Activated T-cell treated with anti-CD3 and anti-CD28 coated beads, Interleukin-2, amount 50 U/mL, for 72 hours (primary cell): ENCODE measurements at regions not wholly inside any gene's neighbourhood (a gene's known extent, or its start where the extent isn't known, plus 50 kb on each side); places are given as distances from the start of the nearest gene placed in this dataset.

Experiments used
- ATAC-seq, 2 donors: fragments of 150-1000 bp; cut with Tn5 transposase; replicated peaks in 1 of 2; 2 replicates each; pipeline ENCODE4 v1.10.0; 2021; ENCODE audit warnings: moderate library complexity in 2 of 2, mild to moderate bottlenecking in 1 of 2
- DNase-seq, 2 donors: peaks; one replicate each; pipeline ENCODE4 v3.0.0; 2021 to 2022; ENCODE audit warnings: mixed read lengths in 1 of 2
- H3K27ac Mint-ChIP-seq: one replicate; pipeline ENCODE4 v1.8.0; 2022; ENCODE audit warnings: mild to moderate bottlenecking, moderate library complexity, mixed read lengths
- H3K27me3 Mint-ChIP-seq: one replicate; pipeline ENCODE4 v1.8.0; 2022; ENCODE audit warnings: low read depth, mixed read lengths
- H3K36me3 Mint-ChIP-seq, 2 donors: one replicate each; pipeline ENCODE4 v1.8.0; 2022; ENCODE audit warnings: mixed read lengths in 2 of 2, mild to moderate bottlenecking in 1 of 2; ENCODE audit not compliant: insufficient read depth in 2 of 2
- H3K4me1 Mint-ChIP-seq: one replicate; pipeline ENCODE4 v1.8.0; 2022; ENCODE audit warnings: low read depth, mixed read lengths
- H3K4me3 Mint-ChIP-seq, 2 donors: one replicate each; pipeline ENCODE4 v1.8.0; 2022; ENCODE audit warnings: mild to moderate bottlenecking in 2 of 2, mixed read lengths in 2 of 2, moderate library complexity in 2 of 2
- H3K9me3 Mint-ChIP-seq, 2 donors: one replicate each; pipeline ENCODE4 v1.8.0; 2022; ENCODE audit warnings: mixed read lengths in 2 of 2

DNA sequence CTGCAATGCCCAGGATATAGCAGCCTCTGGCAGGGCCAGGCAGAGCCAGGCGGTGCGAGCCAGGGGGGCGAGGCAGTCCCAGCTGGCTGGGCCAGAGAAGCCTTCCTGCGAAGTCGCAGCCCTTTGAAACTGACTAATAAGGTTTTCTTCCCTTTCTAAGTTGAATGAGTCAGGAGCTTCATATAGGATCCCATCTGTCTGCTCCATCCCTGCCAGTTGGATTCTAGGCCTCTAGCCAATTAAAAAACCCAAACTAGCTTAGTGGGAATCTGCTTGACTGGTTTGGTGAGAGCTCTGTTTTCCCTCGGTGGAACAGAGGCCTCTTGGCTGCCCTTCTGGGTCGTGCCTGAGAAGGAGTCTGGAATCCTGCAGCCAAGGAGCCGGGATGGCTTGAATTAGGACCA is 70.1 kb upstream of the RAPGEF1 start:
- H3K4me1 Mint-ChIP-seq: no peaks in the 10 kb centered on the region
- no peaks in the 10 kb centered on the region for H3K36me3 Mint-ChIP-seq
- H3K4me3 Mint-ChIP-seq: no peak overlapping the region
- DNase-seq: no peak
- no peaks in the 10 kb centered on the region for H3K9me3 Mint-ChIP-seq
- H3K27ac Mint-ChIP-seq: no peak overlapping the region
- ATAC-seq: no peak
- H3K27me3 Mint-ChIP-seq: peaks cover 41% of the 10 kb centered on the region

DNA sequence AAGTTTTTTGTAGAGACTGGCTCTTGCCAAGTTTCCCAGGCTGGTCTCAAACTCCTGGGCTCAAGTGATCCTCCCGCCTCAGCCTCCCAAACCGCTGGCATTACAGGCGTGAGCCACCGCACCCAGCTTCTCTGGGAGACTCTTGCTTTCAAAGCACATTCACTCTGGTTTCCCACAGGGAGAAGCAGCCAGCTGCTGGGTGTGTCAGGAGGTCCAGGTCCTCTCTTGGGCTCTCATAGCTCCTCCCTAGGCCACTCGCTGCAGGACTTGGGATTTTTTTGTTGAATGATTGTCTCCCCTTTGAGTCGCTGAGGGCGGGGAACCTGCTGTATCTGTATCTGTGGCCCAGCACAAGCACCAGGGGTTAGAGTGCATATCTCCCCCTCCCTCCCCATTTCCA is 68.4 kb upstream of the RAPGEF1 start:
- H3K27ac Mint-ChIP-seq: no peak overlapping the region
- ATAC-seq: no peak
- no peak overlapping the region for H3K4me3 Mint-ChIP-seq
- no peaks in the 10 kb centered on the region for H3K4me1 Mint-ChIP-seq
- no peaks in the 10 kb centered on the region for H3K9me3 Mint-ChIP-seq
- no peak for DNase-seq
- peaks cover 40% of the 10 kb centered on the region for H3K27me3 Mint-ChIP-seq
- no peaks in the 10 kb centered on the region for H3K36me3 Mint-ChIP-seq

DNA sequence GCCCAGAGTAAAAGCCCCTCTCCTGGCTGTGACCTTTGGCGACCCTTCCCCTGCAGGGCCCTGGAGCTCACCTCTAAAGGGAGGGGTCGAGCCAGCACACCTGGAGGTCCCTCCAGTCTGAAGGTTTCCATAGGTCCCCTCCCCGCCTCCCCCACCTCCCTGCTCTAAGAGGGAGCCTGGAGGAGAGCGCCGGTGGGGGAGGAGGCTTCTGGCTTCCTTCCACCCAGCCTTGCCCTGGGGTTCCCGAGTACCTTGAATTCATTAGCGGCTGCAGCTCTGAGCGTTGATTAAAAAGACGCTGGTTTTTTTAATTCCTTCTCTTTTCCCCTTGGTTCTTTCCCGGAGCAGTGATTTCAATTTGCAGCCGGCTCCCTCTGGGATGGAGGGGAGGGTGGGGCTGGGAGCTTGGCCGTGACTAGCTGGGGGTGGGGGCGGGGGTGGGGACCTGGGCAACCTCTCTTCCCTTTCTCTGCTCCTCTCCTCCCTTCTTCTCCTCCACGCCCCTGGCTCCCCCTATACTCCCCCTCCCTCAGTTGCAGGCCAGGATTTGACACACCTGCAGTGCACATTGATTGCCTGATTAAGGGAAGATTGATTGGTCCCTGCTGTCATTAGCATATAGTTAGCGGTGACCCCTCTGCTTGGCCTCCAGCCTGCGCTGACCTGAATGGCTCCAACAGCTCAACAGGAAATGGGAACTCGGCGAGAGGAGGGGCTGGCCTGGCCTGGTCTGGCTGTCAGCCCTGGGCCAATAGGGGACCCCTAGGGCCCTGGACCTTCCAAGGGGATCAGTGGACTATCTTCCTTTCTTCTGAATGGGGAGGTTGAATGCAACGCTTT is 67.5 kb upstream of the RAPGEF1 start:
- Mint-ChIP-seq H3K4me1 (no peaks in the 10 kb centered on the region), H3K27me3 (peaks cover 36% of the 10 kb centered on the region), H3K4me3 (no peak overlapping the region), H3K27ac (no peak overlapping the region), H3K36me3 (no peaks in the 10 kb centered on the region), H3K9me3 (no peaks in the 10 kb centered on the region)
- no peak for ATAC-seq
- no peak for DNase-seq

DNA sequence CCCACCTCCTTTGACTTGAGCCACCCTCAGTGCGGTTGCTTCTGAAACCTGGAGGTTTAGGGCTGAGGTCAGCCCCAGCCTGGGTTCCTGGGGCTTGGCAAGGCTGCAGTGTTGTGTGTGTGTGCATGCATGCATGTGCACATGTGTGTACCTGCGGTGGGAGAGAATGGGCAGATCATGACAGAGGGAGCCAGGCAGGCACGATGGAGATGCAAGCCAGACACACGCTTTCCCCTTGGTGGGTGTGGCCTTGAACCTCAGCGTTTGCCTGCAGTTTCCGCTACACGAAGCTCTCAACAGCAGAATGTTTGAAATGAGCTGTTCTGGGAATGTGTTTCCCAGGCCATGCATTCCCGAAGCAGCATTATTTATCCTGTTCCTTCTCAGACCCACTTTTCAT is 65.9 kb upstream of the RAPGEF1 start:
- H3K4me3 Mint-ChIP-seq: no peak overlapping the region
- H3K9me3 Mint-ChIP-seq: no peaks in the 10 kb centered on the region
- no peak for DNase-seq
- no peak overlapping the region for H3K27ac Mint-ChIP-seq
- no peaks in the 10 kb centered on the region for H3K4me1 Mint-ChIP-seq
- no peaks in the 10 kb centered on the region for H3K36me3 Mint-ChIP-seq
- peaks cover 42% of the 10 kb centered on the region for H3K27me3 Mint-ChIP-seq
- no peak for ATAC-seq

DNA sequence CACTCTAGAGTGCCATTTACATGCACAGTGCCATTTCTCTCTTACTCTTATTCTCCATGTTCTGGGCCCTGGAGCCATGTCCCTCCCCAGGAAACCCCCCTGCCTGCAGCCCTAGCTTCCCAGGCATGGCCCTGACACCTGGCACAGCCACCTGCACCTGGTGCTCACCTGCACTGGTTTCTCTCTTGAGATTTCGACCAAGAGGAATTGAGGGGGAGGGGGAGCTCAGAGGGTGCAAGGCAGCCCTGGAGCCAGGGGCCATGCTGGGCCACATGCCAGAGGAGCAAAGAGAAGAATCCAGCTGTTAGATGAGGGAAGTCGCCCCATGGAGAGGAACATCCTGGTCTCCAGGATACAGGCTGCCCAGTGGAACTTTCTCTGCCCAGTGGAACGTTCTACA is 65.0 kb upstream of the RAPGEF1 start:
- no peak overlapping the region for H3K4me3 Mint-ChIP-seq
- DNase-seq (no peak), ATAC-seq (no peak)
- peaks cover 52% of the 10 kb centered on the region for H3K27me3 Mint-ChIP-seq
- no peak overlapping the region for H3K27ac Mint-ChIP-seq
- H3K4me1 Mint-ChIP-seq: no peaks in the 10 kb centered on the region
- H3K36me3 Mint-ChIP-seq: no peaks in the 10 kb centered on the region
- H3K9me3 Mint-ChIP-seq: peaks cover 0 to 2% of the 10 kb centered on the region in 2 donors

DNA sequence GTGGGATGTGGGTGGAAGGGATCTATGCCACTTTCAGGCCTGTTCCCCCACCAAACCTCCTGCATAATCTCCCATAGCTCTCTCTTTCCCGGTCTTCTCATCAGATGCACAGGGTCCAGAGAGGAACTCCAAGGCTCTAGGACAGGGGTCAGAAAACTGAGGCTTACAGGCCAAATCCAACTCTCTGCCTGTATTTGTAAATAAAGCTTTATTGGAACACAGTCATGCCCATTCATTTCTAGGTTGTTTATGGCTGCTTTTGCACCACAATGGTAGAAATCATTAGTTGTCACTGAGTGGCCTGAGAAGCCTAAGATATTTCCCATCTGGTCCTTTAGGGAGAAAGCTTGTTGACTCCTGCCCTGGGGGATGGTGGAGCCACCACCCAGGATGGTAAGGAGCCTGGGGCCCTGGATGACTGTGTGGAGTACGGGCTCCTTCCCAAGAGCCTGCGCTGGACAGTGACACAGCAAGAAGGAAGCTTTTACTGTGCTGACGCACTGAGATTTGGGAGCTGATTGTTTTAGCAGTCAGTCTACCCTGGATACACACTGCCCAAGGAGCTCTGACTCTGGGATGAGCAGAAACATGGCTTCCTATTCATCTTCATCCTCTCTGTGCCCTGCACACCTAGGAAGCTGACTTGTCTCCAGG is 64.0 kb upstream of the RAPGEF1 start:
- no peaks in the 10 kb centered on the region for H3K36me3 Mint-ChIP-seq
- H3K27me3 Mint-ChIP-seq: peaks cover 56% of the 10 kb centered on the region
- ATAC-seq (no peak), DNase-seq (no peak)
- no peaks in the 10 kb centered on the region for H3K4me1 Mint-ChIP-seq
- H3K4me3 Mint-ChIP-seq: no peak overlapping the region
- no peak overlapping the region for H3K27ac Mint-ChIP-seq
- peaks cover 0 to 2% of the 10 kb centered on the region in 2 donors for H3K9me3 Mint-ChIP-seq

DNA sequence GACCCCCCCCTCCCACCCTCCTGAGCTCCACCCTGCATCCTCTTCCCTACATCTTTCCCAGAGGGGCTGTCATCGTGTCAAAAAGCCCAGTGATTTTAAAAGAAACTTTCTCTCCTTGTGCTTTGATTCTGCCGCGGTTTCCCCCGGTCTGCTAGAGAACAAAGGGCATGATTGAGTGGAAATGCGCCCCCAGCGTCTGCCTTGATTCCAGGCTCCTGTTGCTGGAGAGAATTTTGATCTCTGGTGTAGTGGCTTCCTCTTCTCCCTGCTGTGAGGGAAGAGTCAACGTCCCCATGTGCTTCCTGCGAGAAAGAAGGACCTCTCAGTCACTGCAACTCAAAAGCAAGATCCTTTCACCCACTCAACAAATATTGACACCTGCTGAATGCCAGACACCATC is 61.9 kb upstream of the RAPGEF1 start:
- H3K4me3 Mint-ChIP-seq: no peak overlapping the region
- H3K9me3 Mint-ChIP-seq: peaks cover 0 to 2% of the 10 kb centered on the region in 2 donors
- no peaks in the 10 kb centered on the region for H3K36me3 Mint-ChIP-seq

DNA sequence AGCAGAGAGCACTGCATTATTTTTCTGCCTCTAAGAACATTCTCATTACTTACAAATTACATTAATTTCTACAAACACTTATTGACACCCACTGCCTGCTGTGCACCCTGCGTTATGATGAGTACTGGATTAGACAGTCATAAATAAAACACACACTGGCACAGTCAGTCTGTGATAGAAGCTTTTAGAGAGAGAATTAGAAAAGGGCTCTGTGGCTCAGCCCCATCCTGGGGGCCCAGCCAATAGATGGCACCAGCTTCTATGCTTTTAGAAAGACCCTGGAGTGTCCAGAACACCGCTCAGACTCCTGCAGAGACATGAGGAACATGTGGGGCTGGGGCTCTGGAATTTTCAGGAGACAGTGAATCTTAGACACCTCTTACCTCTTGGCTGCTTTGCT is 61.0 kb upstream of the RAPGEF1 start:
- ATAC-seq (no peak), DNase-seq (no peak)
- Mint-ChIP-seq H3K27me3 (peaks cover 49% of the 10 kb centered on the region), H3K4me3 (no peak overlapping the region), H3K9me3 (peaks cover 0 to 2% of the 10 kb centered on the region in 2 donors), H3K4me1 (no peaks in the 10 kb centered on the region), H3K36me3 (no peaks in the 10 kb centered on the region), H3K27ac (no peak overlapping the region)

More for the DNA sequence above, 61.9 kb upstream of the RAPGEF1 start:
- H3K27ac Mint-ChIP-seq: no peak overlapping the region
- ATAC-seq: no peak
- peaks cover 57% of the 10 kb centered on the region for H3K27me3 Mint-ChIP-seq
- DNase-seq: no peak
- no peaks in the 10 kb centered on the region for H3K4me1 Mint-ChIP-seq

DNA sequence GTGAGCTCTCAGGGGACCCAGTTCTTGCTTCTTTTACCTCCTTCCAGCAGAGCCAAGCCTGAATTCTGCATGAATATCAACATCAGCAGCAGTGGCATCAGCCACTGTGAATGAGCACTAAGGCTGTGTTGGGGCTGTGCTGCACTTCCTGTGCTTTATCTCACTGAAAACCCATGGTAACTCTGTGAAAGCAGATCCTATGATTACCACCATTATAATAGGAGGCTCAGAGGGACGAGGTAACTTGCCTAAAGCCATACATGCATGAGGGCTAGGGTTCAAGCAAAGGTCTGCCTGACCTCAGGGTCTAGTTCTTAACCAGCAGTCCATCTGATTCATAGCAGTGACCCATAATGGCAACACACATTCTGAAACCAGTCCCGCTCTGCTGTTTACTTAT is 60.5 kb upstream of the RAPGEF1 start:
- Mint-ChIP-seq H3K27ac (no peak overlapping the region), H3K36me3 (no peaks in the 10 kb centered on the region), H3K9me3 (peaks cover 0 to 2% of the 10 kb centered on the region in 2 donors), H3K4me1 (no peaks in the 10 kb centered on the region), H3K4me3 (no peak overlapping the region), H3K27me3 (peaks cover 54% of the 10 kb centered on the region)
- no peak for ATAC-seq
- DNase-seq: no peak

DNA sequence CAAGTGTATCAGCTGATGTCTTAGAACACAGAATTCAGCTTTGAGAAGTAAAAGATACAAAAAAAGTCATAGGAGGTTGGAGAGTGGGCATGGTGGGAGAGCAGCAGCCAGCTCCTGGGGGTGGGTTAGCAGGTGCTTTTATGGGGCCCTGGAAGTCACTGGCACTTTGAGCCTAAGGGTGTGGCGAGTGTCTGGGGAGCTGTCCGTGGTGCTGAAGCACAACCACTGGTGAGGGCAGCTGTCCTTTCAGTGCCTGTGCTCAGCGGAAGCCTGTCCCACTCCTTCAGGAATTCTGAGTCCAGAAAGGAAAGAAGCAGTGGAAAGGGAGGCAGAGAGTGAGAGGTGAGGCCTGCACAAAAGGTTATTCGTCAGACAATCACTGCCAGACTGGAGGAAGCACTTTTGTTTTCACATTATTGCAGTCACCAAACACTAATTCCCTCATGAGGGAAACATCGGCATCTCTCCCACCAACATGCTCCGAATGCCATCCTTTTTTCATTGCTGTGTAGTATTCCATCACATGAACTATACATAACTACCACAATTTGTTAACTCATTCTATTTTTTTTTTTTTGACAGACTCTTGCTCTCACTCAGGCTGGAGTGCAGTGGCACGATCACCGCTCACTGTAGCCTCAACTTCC is 59.4 kb upstream of the RAPGEF1 start:
- H3K4me3 Mint-ChIP-seq: no peak overlapping the region
- ATAC-seq (peak in 1 of 2 donors; percentile 39), DNase-seq (peak; percentile 47 to 68)
- H3K36me3 Mint-ChIP-seq: no peaks in the 10 kb centered on the region
- H3K27me3 Mint-ChIP-seq: peaks cover 57% of the 10 kb centered on the region
- H3K27ac Mint-ChIP-seq: no peak overlapping the region
- no peaks in the 10 kb centered on the region for H3K4me1 Mint-ChIP-seq
- H3K9me3 Mint-ChIP-seq: peaks cover 0 to 2% of the 10 kb centered on the region in 2 donors

DNA sequence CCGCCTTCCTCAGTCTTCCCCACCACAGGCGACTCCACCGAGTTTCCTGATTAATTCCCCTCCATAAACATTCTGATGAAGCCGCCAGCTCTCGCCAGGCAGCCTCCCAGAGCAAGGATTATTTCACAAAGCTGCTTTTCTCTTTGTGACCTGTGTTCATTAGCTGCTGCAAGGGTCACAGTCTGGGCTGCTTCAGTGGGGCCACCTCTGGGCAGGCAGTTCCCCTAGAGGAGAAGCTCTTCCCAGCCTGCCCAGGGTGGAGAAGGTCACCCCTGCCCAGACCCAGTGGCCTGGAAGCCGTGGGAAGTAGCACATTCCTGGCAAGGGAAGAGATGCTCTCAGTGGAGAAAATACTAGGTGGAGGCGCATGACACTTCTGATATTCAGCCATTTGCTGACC is 58.4 kb upstream of the RAPGEF1 start:
- H3K4me1 Mint-ChIP-seq: no peaks in the 10 kb centered on the region
- H3K9me3 Mint-ChIP-seq: peaks cover 0 to 2% of the 10 kb centered on the region in 2 donors
- no peak overlapping the region for H3K4me3 Mint-ChIP-seq
- no peak for ATAC-seq
- peaks cover 57% of the 10 kb centered on the region for H3K27me3 Mint-ChIP-seq
- no peaks in the 10 kb centered on the region for H3K36me3 Mint-ChIP-seq
- no peak for DNase-seq
- no peak overlapping the region for H3K27ac Mint-ChIP-seq

DNA sequence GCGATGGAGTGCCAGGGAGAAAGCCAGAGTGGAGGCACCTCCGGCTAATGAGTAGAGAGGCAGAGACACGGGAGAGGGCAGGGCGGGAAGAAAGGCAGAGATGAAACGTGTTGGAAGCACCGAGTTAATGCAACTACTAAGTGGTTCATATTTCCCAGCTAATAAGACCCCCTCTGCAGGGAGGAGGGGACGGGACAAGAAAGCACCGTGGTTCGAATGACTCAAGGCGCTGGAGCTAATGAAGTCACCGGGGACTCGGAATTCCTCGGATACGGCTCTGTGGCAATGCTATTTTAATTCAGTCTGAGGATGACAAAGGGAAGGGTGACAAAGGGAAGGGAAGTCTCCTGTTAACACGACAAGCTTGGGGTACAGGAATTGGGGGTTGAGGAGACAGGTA is 54.5 kb upstream of the RAPGEF1 start:
- Mint-ChIP-seq H3K27ac (no peak overlapping the region), H3K4me1 (no peaks in the 10 kb centered on the region), H3K27me3 (peaks cover 28% of the 10 kb centered on the region), H3K36me3 (no peaks in the 10 kb centered on the region), H3K9me3 (no peaks in the 10 kb centered on the region), H3K4me3 (no peak overlapping the region)
- ATAC-seq (no peak), DNase-seq (no peak)

DNA sequence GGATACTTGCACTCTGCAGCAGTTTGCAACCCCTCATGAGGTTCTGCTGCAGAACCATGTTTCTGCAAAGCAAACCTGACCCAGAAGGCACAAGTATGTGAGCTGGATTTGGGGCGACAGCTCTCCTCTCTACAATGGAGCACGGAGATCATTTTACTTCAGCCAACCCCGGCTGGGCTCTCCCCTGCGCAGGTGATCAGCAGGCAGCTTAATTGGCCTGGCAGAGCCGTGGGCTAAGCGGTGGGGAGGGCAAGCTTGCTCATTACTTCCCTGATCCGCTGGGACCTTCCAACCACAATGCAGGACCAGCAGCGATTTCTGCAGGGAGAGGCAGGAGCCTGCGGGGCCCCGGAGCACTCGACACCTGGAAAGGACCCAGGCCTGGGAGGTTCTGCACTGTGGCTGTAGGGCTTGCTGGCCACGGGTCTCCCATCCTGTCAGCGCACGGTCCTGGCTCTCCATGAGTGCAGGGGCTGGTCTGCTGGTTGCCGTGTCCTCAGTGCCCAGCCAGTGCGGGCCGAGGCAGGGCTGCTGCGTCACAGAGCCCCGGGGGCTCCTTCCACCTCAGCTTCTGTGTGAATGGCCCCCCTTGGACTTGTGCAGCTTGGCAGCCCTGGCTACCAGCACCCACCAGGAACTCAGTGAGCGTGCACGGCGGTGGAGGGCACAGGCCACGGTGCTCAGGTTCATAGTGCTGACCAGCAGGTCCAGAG is 51.8 kb upstream of the RAPGEF1 start:
- no peak overlapping the region for H3K27ac Mint-ChIP-seq
- H3K4me1 Mint-ChIP-seq: no peaks in the 10 kb centered on the region
- H3K36me3 Mint-ChIP-seq: no peaks in the 10 kb centered on the region
- H3K9me3 Mint-ChIP-seq: no peaks in the 10 kb centered on the region
- DNase-seq (no peak), ATAC-seq (no peak)
- H3K4me3 Mint-ChIP-seq: no peak overlapping the region
- peaks cover 34% of the 10 kb centered on the region for H3K27me3 Mint-ChIP-seq
